OCI-LY7 (cell line): ENCODE measurements at regions not wholly inside any gene's neighbourhood (a gene's known extent, or its start where the extent isn't known, plus 50 kb on each side); places are given as distances from the start of the nearest gene placed in this dataset.

Experiments
- BruUV-seq: library from RNA; stranded (reverse); fragments of 400-500 nt; replicated peaks from 2 replicates; lab custom pipeline; 2021; lab: Mats Ljungman, UMichigan
- CTCF ChIA-PET: fragments of 300-600 bp; sonication (Branson Sonifier 250); formaldehyde crosslinking; loops from one replicate; lab custom pipeline; 2022; ENCODE audit warnings: antibody characterized with exemption; ENCODE audit not compliant: unreplicated experiment; lab: Charles Lee
- POLR2A ChIA-PET: fragments of 300-600 bp; sonication (Branson Sonifier 250); formaldehyde crosslinking; loops from one replicate; lab custom pipeline; 2022; ENCODE audit warnings: antibody characterized with exemption; lab: Charles Lee
- DNase-seq: peaks from one replicate; pipeline ENCODE4 v3.0.0-alpha.2; 2015; ENCODE audit warnings: low spot score
- H2AFZ ChIP-seq: fragments of 200-600 bp; sonication (generic), shearing (Covaris generic); 2 replicates; pipeline ENCODE4 v1.6.1; 2014; ENCODE audit warnings: mild to moderate bottlenecking, antibody characterized with exemption, low read length, moderate library complexity
- H3K27ac ChIP-seq: fragments of 200-600 bp; sonication (generic); 2 replicates; pipeline ENCODE4 v1.5.1; 2014; ENCODE audit warnings: mixed run types, low read depth, mild to moderate bottlenecking, moderate library complexity, low read length, inconsistent platforms; ENCODE audit not compliant: poor library complexity, severe bottlenecking
- H3K36me3 ChIP-seq: fragments of 200-600 bp; sonication (generic); 2 replicates; pipeline ENCODE4 v1.6.1; 2014; ENCODE audit warnings: mild to moderate bottlenecking, antibody characterized with exemption, low read length, moderate library complexity, mixed read lengths; ENCODE audit not compliant: insufficient read depth
- H3K4me1 ChIP-seq: fragments of 200-600 bp; sonication (generic); 2 replicates; pipeline ENCODE4 v1.5.1; 2014; ENCODE audit warnings: mild to moderate bottlenecking, low read length; ENCODE audit not compliant: insufficient read depth, poor library complexity, severe bottlenecking
- H3K4me2 ChIP-seq: fragments of 200-600 bp; sonication (generic); 2 replicates; pipeline ENCODE4 v1.6.1; 2014; ENCODE audit warnings: mild to moderate bottlenecking, low read length
- H3K4me3 ChIP-seq: fragments of 200-600 bp; sonication (generic); 2 replicates; pipeline ENCODE4 v1.5.1; 2014; ENCODE audit warnings: mild to moderate bottlenecking, low read depth, low read length; ENCODE audit not compliant: poor library complexity, severe bottlenecking
- H3K79me2 ChIP-seq: fragments of 200-600 bp; sonication (generic); 2 replicates; pipeline ENCODE4 v1.6.1; 2016; ENCODE audit warnings: low read depth, mild to moderate bottlenecking, low read length, moderate library complexity, mixed read lengths; ENCODE audit not compliant: insufficient read depth
- H3K9me2 ChIP-seq: fragments of 200-600 bp; sonication (generic); 2 replicates; pipeline ENCODE4 v1.6.1; 2016; ENCODE audit warnings: mild to moderate bottlenecking, low read length, mixed read lengths; ENCODE audit not compliant: insufficient read depth
- H3K9me3 ChIP-seq: fragments of 200-600 bp; sonication (generic); 2 replicates; pipeline ENCODE4 v1.6.1; 2014; ENCODE audit warnings: mild to moderate bottlenecking, mixed run types, low read length, mixed read lengths
- H4K20me1 ChIP-seq: fragments of 200-600 bp; sonication (generic); 2 replicates; pipeline ENCODE4 v1.6.1; 2014; ENCODE audit warnings: mild to moderate bottlenecking, antibody characterized with exemption, low read length, moderate library complexity, mixed read lengths; ENCODE audit not compliant: insufficient read depth
- EZH2phosphoT487 ChIP-seq: fragments of 200-600 bp; sonication (generic); IDR thresholded peaks from 2 replicates; pipeline ENCODE4 v1.6.1; 2018; ENCODE audit warnings: low read depth, borderline replicate concordance, mild to moderate bottlenecking, mixed run types, antibody characterized with exemption, low read length, moderate library complexity, mixed read lengths
- intact Hi-C: fragments of 100-400 bp; cut with micrococcal nuclease; formaldehyde crosslinking; loops from one replicate; pipeline ENCODE4 v1.10.0; 2022; ENCODE audit not compliant: unreplicated experiment
- TF ChIP-seq, protein P1 (sequence below): fragments of 200-600 bp; sonication (generic); conservative IDR thresholded peaks from 2 replicates; pipeline ENCODE4 v1.5.1; 2014; ENCODE audit warnings: mild to moderate bottlenecking, antibody characterized with exemption, low read length, moderate library complexity, mixed read lengths

DNA sequence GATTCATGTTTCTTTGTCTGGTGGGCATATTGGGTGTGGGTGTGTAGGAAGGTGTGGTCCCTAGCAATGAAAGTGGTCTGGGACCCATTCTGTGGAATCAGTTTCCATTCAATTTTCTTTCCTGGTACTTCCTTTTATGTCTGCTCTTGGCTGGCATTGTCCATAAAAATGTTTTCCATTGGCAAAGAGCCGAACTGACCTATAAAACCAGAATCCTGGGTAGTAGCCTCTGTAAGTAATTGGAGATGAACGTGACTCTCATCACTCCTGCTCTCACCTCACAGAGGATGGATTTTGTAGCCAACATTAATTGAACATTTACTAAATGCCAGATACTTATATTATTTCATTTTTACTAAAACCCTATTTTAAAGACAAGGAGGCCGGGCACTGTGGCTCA, 66.5 kb upstream of the IRX3 start:
- H3K4me1 ChIP-seq, result no peaks in the 10 kb centered on the region
- no peak overlapping the region for H2AFZ ChIP-seq
- ChIA-PET CTCF (no interaction called here), POLR2A (no interaction called here)
- H3K36me3 ChIP-seq, result no peaks in the 10 kb centered on the region
- H3K79me2 ChIP-seq, result no peaks in the 10 kb centered on the region
- DNase-seq, result no peak
- no peaks in the 10 kb centered on the region for H3K9me2 ChIP-seq
- no peak overlapping the region for H3K4me2 ChIP-seq
- no peaks in the 10 kb centered on the region for H4K20me1 ChIP-seq
- no peaks in the 10 kb centered on the region for H3K9me3 ChIP-seq
- TF ChIP-seq, protein P1, sequence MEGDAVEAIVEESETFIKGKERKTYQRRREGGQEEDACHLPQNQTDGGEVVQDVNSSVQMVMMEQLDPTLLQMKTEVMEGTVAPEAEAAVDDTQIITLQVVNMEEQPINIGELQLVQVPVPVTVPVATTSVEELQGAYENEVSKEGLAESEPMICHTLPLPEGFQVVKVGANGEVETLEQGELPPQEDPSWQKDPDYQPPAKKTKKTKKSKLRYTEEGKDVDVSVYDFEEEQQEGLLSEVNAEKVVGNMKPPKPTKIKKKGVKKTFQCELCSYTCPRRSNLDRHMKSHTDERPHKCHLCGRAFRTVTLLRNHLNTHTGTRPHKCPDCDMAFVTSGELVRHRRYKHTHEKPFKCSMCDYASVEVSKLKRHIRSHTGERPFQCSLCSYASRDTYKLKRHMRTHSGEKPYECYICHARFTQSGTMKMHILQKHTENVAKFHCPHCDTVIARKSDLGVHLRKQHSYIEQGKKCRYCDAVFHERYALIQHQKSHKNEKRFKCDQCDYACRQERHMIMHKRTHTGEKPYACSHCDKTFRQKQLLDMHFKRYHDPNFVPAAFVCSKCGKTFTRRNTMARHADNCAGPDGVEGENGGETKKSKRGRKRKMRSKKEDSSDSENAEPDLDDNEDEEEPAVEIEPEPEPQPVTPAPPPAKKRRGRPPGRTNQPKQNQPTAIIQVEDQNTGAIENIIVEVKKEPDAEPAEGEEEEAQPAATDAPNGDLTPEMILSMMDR, result no peak
- TF ChIP-seq EZH2phosphoT487, result no peak
- H3K27ac ChIP-seq, result no peak overlapping the region
- H3K4me3 ChIP-seq, result no peak overlapping the region
- intact Hi-C loops, result no loop called here
- no TSS peak for BruUV-seq

GRCh38 chr16:54351171-54351570, 64.6 kb upstream of the IRX3 start:
- no peaks in the 10 kb centered on the region for H3K36me3 ChIP-seq
- H3K27ac ChIP-seq, result no peak overlapping the region
- H3K4me2 ChIP-seq, result no peak overlapping the region
- BruUV-seq, result no TSS peak
- CTCF ChIA-PET, result no interaction called here
- H3K79me2 ChIP-seq, result no peaks in the 10 kb centered on the region
- POLR2A ChIA-PET, result interaction anchor here (0.9 kb wide), 1 partner anchor 234 kb away, joined by 3 read pairs; no protein-coding TSS in a partner anchor
- no peak for DNase-seq
- H2AFZ ChIP-seq, result no peak overlapping the region
- TF ChIP-seq, protein P1, result no peak
- no peak for TF ChIP-seq EZH2phosphoT487
- no peaks in the 10 kb centered on the region for H3K9me2 ChIP-seq
- H3K9me3 ChIP-seq, result no peaks in the 10 kb centered on the region
- intact Hi-C loops, result no loop called here
- H4K20me1 ChIP-seq, result no peaks in the 10 kb centered on the region
- H3K4me1 ChIP-seq, result no peaks in the 10 kb centered on the region
- H3K4me3 ChIP-seq, result no peak overlapping the region

GRCh38 chr16:54347961-54348360, 61.4 kb upstream of the IRX3 start:
- Histone ChIP-seq H3K4me2 (no peak overlapping the region), H3K4me3 (no peak overlapping the region), H2AFZ (no peak overlapping the region), H3K9me3 (no peaks in the 10 kb centered on the region), H3K27ac (no peak overlapping the region), H3K4me1 (no peaks in the 10 kb centered on the region), H3K79me2 (no peaks in the 10 kb centered on the region), H3K9me2 (no peaks in the 10 kb centered on the region), H3K36me3 (no peaks in the 10 kb centered on the region), H4K20me1 (no peaks in the 10 kb centered on the region)
- TF ChIP-seq, protein P1, result no peak
- no peak for TF ChIP-seq EZH2phosphoT487
- DNase-seq, result no peak
- POLR2A ChIA-PET, result no interaction called here
- no TSS peak for BruUV-seq
- CTCF ChIA-PET, result no interaction called here
- intact Hi-C loops, result no loop called here
